H1 (cell line): ENCODE measurements at regions not wholly inside any gene's neighbourhood (a gene's known extent, or its start where the extent isn't known, plus 50 kb on each side); places are given as distances from the start of the nearest gene placed in this dataset.

Source experiments
- CTCF ChIA-PET: fragments of 300-600 bp; sonication (Branson Sonifier 250); formaldehyde crosslinking; loops from one replicate; lab custom pipeline; 2021; ENCODE audit not compliant: partially characterized antibody; lab: Charles Lee
- POLR2A ChIA-PET: fragments of 300-600 bp; sonication (Branson Sonifier 250); formaldehyde crosslinking; loops from one replicate; lab custom pipeline; 2021; ENCODE audit warnings: inconsistent platforms; ENCODE audit not compliant: partially characterized antibody; lab: Charles Lee
- DNase-seq, 2 experiments: peaks; one replicate each; pipeline versions ENCODE4 v3.0.0 to v3.0.0-alpha.2; 2010 to 2022; ENCODE audit warnings: low spot score in 2 of 2, low read depth in 1 of 2, mixed read lengths in 1 of 2
- FAIRE-seq: peaks from 2 replicates; lab custom pipeline; 2011; peaks lifted over from hg19 to GRCh38; lab: Jason Lieb, UNC
- H2AFZ ChIP-seq: 2 replicates; pipeline ENCODE4 v1.8.1; 2012; ENCODE audit warnings: low read length, inconsistent platforms
- H2AK5ac ChIP-seq: 2 replicates; pipeline ENCODE4 v1.6.1; 2013; ENCODE audit warnings: low read depth, low read length
- H2BK120ac ChIP-seq: replicated peaks from 2 replicates; pipeline ENCODE3; 2013; ENCODE audit warnings: low read depth, low read length, inconsistent platforms
- H2BK12ac ChIP-seq: 2 replicates; pipeline ENCODE4 v1.6.1; 2013; ENCODE audit warnings: low read depth, low read length
- H2BK15ac ChIP-seq: 2 replicates; pipeline ENCODE4 v1.6.1; 2013; ENCODE audit warnings: low read length
- H2BK20ac ChIP-seq: 2 replicates; pipeline ENCODE4 v1.6.1; 2013; ENCODE audit warnings: low read length
- H2BK5ac ChIP-seq: 2 replicates; pipeline ENCODE4 v1.6.1; 2013; ENCODE audit warnings: low read depth, low read length
- H3K14ac ChIP-seq: 2 replicates; pipeline ENCODE4 v1.6.1; 2013; ENCODE audit warnings: inconsistent platforms; ENCODE audit not compliant: insufficient read length
- H3K18ac ChIP-seq: 2 replicates; pipeline ENCODE4 v1.6.1; 2013; ENCODE audit warnings: low read length; ENCODE audit errors: extremely low read depth
- H3K23ac ChIP-seq: 2 replicates; pipeline ENCODE4 v1.6.1; 2013; ENCODE audit warnings: inconsistent platforms; ENCODE audit not compliant: insufficient read length
- H3K23me2 ChIP-seq: 2 replicates; pipeline ENCODE4 v1.6.1; 2013; ENCODE audit warnings: low read depth, low read length
- H3K27ac ChIP-seq: 2 replicates; pipeline ENCODE4 v1.6.1; 2011; ENCODE audit warnings: low read depth, low read length, inconsistent platforms
- H3K27me3 ChIP-seq, 4 experiments: replicated peaks in 1 of 4; 1 replicate in 1 of 4; 2 replicates in 3 of 4; pipeline versions ENCODE4 v1.6.1 to v1.8.1; 2011 to 2013; ENCODE audit warnings: low read length in 3 of 4, mild to moderate bottlenecking in 3 of 4, inconsistent platforms in 2 of 4, mixed read lengths in 2 of 4, moderate library complexity in 1 of 4; ENCODE audit not compliant: control insufficient read depth in 3 of 4, insufficient read depth in 3 of 4; ENCODE audit errors: extremely low read depth in 1 of 4
- H3K36me3 ChIP-seq, 4 experiments: 2 replicates each; pipeline versions ENCODE4 v1.6.1 to v1.8.1; 2011 to 2013; ENCODE audit warnings: mild to moderate bottlenecking in 4 of 4, low read length in 3 of 4, moderate library complexity in 2 of 4, control low read depth in 1 of 4, inconsistent platforms in 1 of 4; ENCODE audit not compliant: insufficient read depth in 4 of 4, control insufficient read depth in 2 of 4
- H3K4ac ChIP-seq: replicated peaks from 2 replicates; pipeline ENCODE3; 2013; ENCODE audit warnings: low read length, low read depth, mixed read lengths, inconsistent platforms; ENCODE audit not compliant: insufficient read length
- H3K4me1 ChIP-seq, 4 experiments: replicated peaks in 1 of 4; 1 replicate in 1 of 4; 2 replicates in 3 of 4; pipeline versions ENCODE4 v1.6.1 to v1.8.1; 2011 to 2013; ENCODE audit warnings: low read length in 3 of 4, inconsistent platforms in 2 of 4, mixed read lengths in 1 of 4; ENCODE audit not compliant: insufficient read depth in 4 of 4, control insufficient read depth in 3 of 4
- H3K4me2 ChIP-seq, 2 experiments: 2 replicates each; pipeline versions ENCODE4 v1.6.1 to v1.8.1; 2011 to 2013; ENCODE audit warnings: low read depth in 2 of 2, low read length in 2 of 2, control low read depth in 1 of 2, inconsistent platforms in 1 of 2, mild to moderate bottlenecking in 1 of 2; ENCODE audit not compliant: insufficient read depth in 1 of 2
- H3K4me3 ChIP-seq, 4 experiments: fragments of 200-600, 300-600 bp in 1 of 4; sonication (generic), shearing (Covaris generic), sonication (Bioruptor Twin) in 1 of 4; 2 replicates each; pipeline versions ENCODE4 v1.5.1 to v1.8.1; 2011 to 2016; ENCODE audit warnings: low read length in 4 of 4, low read depth in 3 of 4, control low read depth in 2 of 4, inconsistent platforms in 2 of 4, mild to moderate bottlenecking in 2 of 4, mixed read lengths in 1 of 4, moderate library complexity in 1 of 4; ENCODE audit not compliant: insufficient read depth in 2 of 4; ENCODE audit errors: extremely low read depth in 1 of 4
- H3K56ac ChIP-seq: replicated peaks from 2 replicates; pipeline ENCODE3; 2013; ENCODE audit warnings: low read depth, mild to moderate bottlenecking, mixed read lengths, low read length, inconsistent platforms; ENCODE audit not compliant: insufficient read length
- H3K79me1 ChIP-seq: 2 replicates; pipeline ENCODE4 v1.6.1; 2013; ENCODE audit warnings: low read depth, low read length, control low read depth
- H3K79me2 ChIP-seq, 2 experiments: 2 replicates each; pipeline versions ENCODE4 v1.6.1 to v1.8.1; 2012 to 2013; ENCODE audit warnings: low read length in 2 of 2, mild to moderate bottlenecking in 2 of 2, inconsistent platforms in 1 of 2; ENCODE audit not compliant: insufficient read depth in 2 of 2, control insufficient read depth in 1 of 2
- H3K9ac ChIP-seq, 4 experiments: replicated peaks in 1 of 4; 1 replicate in 1 of 4; 2 replicates in 3 of 4; pipeline versions ENCODE4 v1.6.1 to v1.8.1; 2011 to 2013; ENCODE audit warnings: low read depth in 3 of 4, low read length in 3 of 4, control low read depth in 2 of 4, mild to moderate bottlenecking in 2 of 4, moderate library complexity in 2 of 4, inconsistent platforms in 1 of 4; ENCODE audit errors: extremely low read depth in 1 of 4
- H3K9me3 ChIP-seq, 2 experiments: 2 replicates each; pipeline versions ENCODE4 v1.6.1 to v1.8.1; 2012 to 2013; ENCODE audit warnings: mild to moderate bottlenecking in 2 of 2, moderate library complexity in 2 of 2, control low read depth in 1 of 2, inconsistent platforms in 1 of 2, low read depth in 1 of 2, low read length in 1 of 2, mixed read lengths in 1 of 2; ENCODE audit not compliant: insufficient read depth in 2 of 2
- H4K20me1 ChIP-seq, 2 experiments: replicated peaks in 1 of 2; 2 replicates each; pipeline versions ENCODE3 to v1.8.1; 2011 to 2013; ENCODE audit warnings: inconsistent platforms in 2 of 2, low read length in 2 of 2, mild to moderate bottlenecking in 1 of 2; ENCODE audit not compliant: insufficient read depth in 2 of 2, control insufficient read depth in 1 of 2
- H4K5ac ChIP-seq: 2 replicates; pipeline ENCODE4 v1.6.1; 2013; ENCODE audit warnings: low read length, low read depth, mixed read lengths, inconsistent platforms; ENCODE audit not compliant: insufficient read length
- H4K8ac ChIP-seq: 2 replicates; pipeline ENCODE4 v1.8.0; 2013; ENCODE audit warnings: mild to moderate bottlenecking, moderate library complexity, low read length, inconsistent platforms; ENCODE audit not compliant: insufficient read depth; ENCODE audit errors: extremely low read depth
- H4K91ac ChIP-seq: replicated peaks from 2 replicates; pipeline ENCODE3; 2013; ENCODE audit warnings: low read length, mixed read lengths, inconsistent platforms; ENCODE audit not compliant: insufficient read length
- FOSL1 ChIP-seq: IDR thresholded peaks from 2 replicates; pipeline ENCODE4 v1.6.1; 2011; ENCODE audit warnings: mild to moderate bottlenecking, low read depth, low read length, moderate library complexity; ENCODE audit not compliant: insufficient read depth
- SAP30 ChIP-seq: fragments of 300-600 bp; sonication (generic); IDR thresholded peaks from 2 replicates; pipeline ENCODE4 v1.7.1; 2012; ENCODE audit warnings: low read length, moderate library complexity, mild to moderate bottlenecking, inconsistent platforms; ENCODE audit not compliant: insufficient read depth, insufficient replicate concordance
- TAF1 ChIP-seq: IDR thresholded peaks from 2 replicates; pipeline ENCODE4 v1.6.1; 2011; ENCODE audit warnings: mild to moderate bottlenecking, low read depth, low read length
- TAF7 ChIP-seq: optimal IDR thresholded peaks from 2 replicates; pipeline ENCODE3; 2011; ENCODE audit warnings: low read depth, mild to moderate bottlenecking, inconsistent platforms, low read length, moderate library complexity, borderline replicate concordance
- TBP ChIP-seq: IDR thresholded peaks from 2 replicates; pipeline ENCODE4 v1.6.1; 2011; ENCODE audit warnings: low read depth, low read length, improper control_type of control experiment
- WGBS, 2 experiments: shearing (Covaris generic) in 1 of 2; methylation state at CpG; one replicate each; pipeline versions ENCODE4 v1.1.6 to v1.1.7; 2013 to 2015; ENCODE audit warnings: low lambda C conversion rate in 2 of 2, mixed read lengths in 2 of 2, inconsistent platforms in 1 of 2, low coverage in 1 of 2, missing lambda C conversion rate in 1 of 2; ENCODE audit not compliant: insufficient replicate concordance in 2 of 2, insufficient coverage in 1 of 2, insufficient read length in 1 of 2; ENCODE audit errors: extremely low coverage in 1 of 2, missing lambda C conversion rate in 1 of 2; 5-methylcytosine and 5-hydroxymethylcytosine counted together

DNA sequence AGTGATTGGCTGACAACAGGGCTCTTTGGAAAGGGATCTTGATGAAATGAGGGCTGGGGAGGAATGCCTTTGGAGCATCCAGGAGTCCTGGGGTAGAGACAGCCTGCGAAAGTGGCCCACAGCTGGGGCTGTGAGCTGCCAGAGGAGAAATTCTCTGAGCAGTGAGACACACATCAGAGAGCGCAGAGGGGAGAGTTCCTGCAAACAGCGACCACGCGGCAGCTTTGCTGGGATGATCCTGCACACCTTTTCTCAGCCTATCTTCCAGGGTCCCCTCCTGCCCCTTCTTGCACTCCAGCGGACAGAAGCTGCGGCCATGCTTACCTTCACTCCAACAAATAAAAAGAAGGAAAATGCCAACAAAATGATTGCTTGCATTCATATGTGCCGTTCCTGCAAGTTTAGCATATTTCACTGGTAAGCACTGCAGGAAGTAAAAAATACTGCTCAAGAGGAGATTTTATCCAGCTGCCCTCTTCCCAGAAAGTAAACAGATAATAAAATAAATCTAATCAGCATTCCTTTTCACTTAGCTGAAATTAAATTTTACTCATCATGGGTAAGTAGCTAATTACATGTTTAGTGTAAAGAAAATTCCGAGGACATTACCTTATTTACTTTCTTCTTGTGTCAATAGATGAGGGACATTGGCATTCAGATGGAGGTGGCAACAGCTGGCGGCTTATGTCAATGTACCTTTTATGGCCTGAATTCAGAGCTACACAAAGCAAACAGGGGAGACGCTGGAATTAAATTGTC lies 339.9 kb upstream of the ARID1B start:
- no peak overlapping the region for H2BK12ac ChIP-seq
- FAIRE-seq = no peak
- POLR2A ChIA-PET = no interaction called here

More for the DNA sequence above, 339.9 kb upstream of the ARID1B start:
- Histone ChIP-seq H4K5ac (no peak overlapping the region), H3K79me2 (no peaks in the 10 kb centered on the region), H2BK120ac (no peak overlapping the region), H2BK15ac (no peak overlapping the region), H3K56ac (no peak overlapping the region), H3K9me3 (no peaks in the 10 kb centered on the region), H4K91ac (no peak overlapping the region), H3K27me3 (no peaks in the 10 kb centered on the region), H3K27ac (no peak overlapping the region), H3K4me3 (no peak overlapping the region), H3K23ac (no peak overlapping the region), H4K8ac (no peak overlapping the region), H2AFZ (no peak overlapping the region), H3K14ac (no peak overlapping the region), H3K4me1 (no peaks in the 10 kb centered on the region), H3K4ac (no peak overlapping the region), H3K23me2 (no peaks in the 10 kb centered on the region), H3K79me1 (no peaks in the 10 kb centered on the region), H2BK20ac (no peak overlapping the region), H4K20me1 (no peaks in the 10 kb centered on the region), H3K36me3 (no peaks in the 10 kb centered on the region), H2BK5ac (no peak overlapping the region), H2AK5ac (no peak overlapping the region), H3K9ac (no peak overlapping the region), H3K18ac (no peak overlapping the region), H3K4me2 (no peak overlapping the region)
- no peak for TF ChIP-seq TBP
- TF ChIP-seq TAF1 = no peak
- TF ChIP-seq FOSL1 = no peak
- TF ChIP-seq SAP30 = no peak
- TF ChIP-seq TAF7 = no peak
- CTCF ChIA-PET = interaction anchor here (1.1 to 1.6 kb wide), 4 partner anchors 10 to 335 kb away, joined by 3 to 5 read pairs (median 3); no protein-coding TSS in a partner anchor
- DNase-seq = no peak
- 88% methylated on average over 11 of the region's 11 CpGs; no CpG with 5 or more reads in 1 of the 2 experiments for WGBS, 2 experiments
